ENCODE measurements at regions not wholly inside any gene's neighbourhood (a gene's known extent, or its start where the extent isn't known, plus 50 kb on each side); places are given as distances from the start of the nearest gene placed in this dataset.
"Not testable (repeated sequence)": the region's sequence is repeated elsewhere in the genome, so short reads cannot be mapped to it uniquely, and the experiment has no call there.

DNA sequence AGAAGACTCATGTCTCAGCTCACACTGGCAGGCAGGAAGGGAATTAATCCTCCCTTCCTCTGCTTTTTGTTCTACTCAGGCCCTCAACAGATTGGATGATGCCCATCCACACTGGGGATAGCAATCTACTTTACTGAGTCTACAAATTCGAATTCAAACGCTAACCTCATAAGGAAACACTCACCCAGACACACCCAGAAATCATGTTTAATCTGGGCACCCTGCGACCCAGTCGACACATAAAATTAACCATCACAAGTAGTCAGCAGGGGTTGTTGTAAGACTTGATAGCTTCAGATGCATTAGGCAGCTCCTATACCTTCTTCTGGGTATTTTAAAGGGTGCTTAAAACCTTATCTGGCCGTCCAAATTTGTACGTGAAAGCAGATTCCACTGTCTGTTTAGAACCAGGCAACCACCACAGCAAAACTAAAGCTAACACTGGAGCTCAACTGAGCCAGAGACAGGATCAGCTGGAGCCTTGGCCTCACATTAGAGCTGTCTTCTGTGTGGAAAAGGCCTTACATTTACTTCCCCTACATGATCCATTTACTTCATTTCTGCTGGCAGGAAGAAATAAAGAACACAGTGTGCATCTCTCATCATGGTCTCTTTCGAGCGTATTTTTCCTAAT is 407.3 kb upstream of the PPP2R3A start:
- DNase-seq (ENCODE audit: low read depth, low spot score): no peak

DNA sequence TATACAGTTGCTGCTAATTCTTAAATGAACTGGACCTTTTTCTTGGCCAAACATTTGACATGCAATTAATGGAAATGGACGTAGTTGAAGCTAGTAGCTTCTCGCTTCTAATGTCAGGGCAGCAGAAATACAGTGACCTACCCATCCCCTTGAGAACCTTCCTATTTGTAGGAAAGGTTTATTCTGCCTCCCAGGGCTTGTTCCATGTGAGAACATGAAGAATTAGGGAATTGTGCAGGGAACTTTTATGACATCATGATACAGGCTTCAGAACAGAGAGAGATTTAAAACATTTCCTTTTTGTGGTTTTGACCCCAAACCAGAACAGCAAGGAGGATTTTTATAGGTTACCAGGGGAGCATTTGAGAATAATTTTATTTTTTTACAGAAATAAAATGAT is 406.6 kb upstream of the PPP2R3A start:
- peak; percentile 3 for DNase-seq (ENCODE audit: low read depth, low spot score)

DNA sequence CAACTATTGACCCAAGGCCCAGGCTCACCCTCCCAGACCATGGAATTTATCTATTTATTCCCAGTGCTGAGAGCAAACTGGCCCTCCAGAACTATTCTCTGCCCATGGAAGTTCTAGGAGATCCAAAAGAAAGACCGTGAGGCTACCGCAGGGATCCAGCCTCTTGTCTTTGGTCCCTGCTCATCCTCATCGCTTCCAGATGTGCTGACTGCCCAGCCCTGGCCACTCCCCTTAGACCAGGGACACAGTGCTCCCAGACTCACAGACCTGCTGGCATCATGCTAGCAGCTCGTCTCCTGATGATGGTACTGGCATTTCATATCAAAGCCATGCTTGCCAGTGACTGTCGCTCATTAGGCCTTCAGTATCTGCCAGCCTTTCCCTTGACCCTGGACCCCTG is 405.7 kb upstream of the PPP2R3A start:
- DNase-seq (ENCODE audit: low read depth, low spot score): no peak

DNA sequence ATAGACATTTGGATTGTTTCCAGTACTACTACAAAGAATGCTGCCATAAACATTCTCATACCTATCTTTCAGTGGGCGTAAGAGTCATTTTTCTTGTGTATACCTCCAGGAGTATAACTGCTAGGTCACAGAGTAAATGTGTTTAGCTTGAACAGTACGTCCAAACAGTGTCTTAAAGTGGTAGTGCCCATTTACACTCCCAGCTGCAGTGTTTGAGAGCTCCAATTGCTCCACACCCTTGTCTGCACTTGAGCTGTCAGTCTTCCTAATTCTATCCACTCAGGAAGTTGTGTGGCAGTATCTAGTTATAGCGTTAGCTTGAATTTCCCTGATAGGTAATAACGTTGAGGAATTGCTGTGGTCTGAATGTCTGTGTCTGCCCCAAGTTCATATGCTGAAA is 404.7 kb upstream of the PPP2R3A start:
- DNase-seq (ENCODE audit: low read depth, low spot score): no peak

DNA sequence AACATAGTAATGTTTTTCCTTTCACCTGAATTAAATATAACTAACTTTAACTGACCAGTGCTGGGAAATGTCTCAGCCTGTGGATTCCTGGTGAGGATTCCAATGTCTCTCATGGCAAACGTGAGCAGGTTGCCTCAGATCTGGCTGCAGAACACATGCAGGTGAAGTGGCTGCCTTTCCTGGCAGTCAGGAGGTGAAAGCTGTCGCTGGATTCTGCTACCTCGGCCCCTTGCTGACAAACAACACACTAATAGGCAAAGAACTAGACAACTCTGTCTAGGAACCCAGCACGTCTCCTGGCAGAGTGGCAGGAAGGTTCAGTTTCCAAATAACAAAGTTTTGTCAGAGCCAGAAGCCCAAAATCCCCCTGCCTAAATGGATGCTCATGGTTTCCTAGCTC is 400.8 kb upstream of the PPP2R3A start:
- DNase-seq (ENCODE audit: low read depth, low spot score): no peak

DNA sequence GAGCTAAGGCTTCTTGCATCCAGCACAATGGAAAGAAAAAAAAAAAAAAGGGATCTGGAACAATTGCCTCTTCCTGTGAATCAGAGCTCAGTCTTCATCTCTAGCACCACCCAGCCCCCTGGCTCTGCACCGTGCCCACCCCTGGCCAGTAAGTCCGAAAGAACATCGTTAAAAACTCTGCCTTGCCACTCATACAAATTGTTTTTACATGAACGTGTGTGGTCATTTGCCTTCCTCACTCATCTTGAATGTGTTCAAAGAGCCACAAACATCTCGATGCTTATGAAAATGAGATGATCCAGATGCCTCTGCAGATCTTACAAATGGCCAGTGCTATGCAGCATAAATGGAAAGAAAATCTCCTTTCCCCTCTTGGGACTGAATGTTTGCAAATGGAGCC is 400.0 kb upstream of the PPP2R3A start:
- no peak for DNase-seq (ENCODE audit: low read depth, low spot score)

DNA sequence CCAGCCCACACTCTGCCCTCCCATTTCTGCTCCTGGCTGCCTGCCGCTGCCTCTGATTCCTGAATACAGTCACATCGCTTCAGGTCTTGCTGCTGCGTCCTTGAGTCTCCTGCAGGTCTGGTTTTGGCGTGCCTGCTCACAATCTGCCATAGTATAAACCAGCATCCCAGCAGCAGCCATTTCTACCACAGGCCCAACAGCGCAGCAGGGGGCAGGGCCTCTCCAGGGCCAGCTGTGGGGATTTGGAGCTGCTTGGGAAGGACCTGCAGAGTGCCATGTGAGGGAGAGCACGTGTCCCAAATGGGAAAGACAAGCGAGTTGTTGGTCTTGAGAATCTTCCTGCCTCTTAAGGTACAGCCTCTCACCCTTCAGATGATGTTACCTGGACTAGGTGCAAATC is 398.3 kb upstream of the PPP2R3A start:
- DNase-seq (ENCODE audit: low read depth, low spot score): no peak

DNA sequence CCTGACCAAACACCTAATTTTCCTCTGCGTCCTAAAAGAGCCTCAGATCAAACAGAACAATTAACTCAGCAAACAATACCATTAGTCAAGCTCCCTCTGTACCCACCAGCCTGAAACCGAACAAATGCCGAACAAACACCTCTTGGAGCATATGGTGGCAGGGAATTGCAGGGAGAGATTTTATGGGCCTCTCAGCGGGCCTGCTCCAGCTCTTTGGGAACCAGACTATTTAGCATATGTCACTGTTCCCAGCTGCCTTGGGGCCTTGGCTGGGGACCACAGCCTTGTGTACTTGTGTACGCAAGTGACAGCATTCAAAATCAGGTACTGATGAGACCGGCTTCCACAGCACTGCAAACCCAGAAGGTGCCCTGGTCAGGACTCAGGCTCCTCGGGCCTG is 388.8 kb upstream of the PPP2R3A start:
- no peak for DNase-seq (ENCODE audit: low read depth, low spot score)

DNA sequence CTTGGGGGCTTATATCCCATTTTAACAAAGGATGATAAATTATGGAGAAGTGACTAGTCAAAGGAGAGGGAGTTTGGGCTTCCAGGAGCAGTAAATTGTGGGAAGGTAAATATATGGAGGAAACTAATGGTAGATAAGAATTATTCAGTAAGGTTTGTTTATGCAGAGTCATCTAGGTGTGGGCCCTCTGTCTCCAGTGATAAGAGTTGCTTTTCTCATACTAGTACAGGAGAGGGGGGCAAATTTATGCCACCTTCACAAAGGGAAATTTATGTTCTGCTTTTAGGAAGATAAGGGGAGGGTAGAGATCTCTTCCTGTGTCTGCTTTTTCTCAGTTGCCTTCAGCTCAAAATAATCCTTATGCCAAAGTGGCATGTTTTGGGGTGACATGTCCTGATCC is 383.7 kb upstream of the PPP2R3A start:
- no peak for DNase-seq (ENCODE audit: low read depth, low spot score)

DNA sequence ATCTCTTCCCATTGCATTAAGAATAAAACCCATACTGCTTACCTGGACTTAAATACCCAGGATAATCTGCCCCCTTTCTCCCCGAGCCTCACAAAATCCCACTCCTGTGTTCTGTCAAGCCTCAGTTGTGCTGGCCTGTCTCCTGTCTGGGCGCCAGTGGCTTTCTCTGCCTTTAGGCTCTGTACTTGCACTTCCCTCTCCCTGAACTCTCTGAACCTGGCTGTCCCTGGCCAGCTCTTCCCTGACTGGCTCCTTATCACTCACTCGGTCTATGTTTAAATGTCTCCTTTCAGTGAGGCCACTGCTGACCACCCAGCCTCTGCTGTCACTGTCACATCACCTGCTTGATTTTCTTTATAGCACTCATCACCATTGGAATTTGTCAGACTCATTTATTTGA is 382.7 kb upstream of the PPP2R3A start:
- no peak for DNase-seq (ENCODE audit: low read depth, low spot score)

DNA sequence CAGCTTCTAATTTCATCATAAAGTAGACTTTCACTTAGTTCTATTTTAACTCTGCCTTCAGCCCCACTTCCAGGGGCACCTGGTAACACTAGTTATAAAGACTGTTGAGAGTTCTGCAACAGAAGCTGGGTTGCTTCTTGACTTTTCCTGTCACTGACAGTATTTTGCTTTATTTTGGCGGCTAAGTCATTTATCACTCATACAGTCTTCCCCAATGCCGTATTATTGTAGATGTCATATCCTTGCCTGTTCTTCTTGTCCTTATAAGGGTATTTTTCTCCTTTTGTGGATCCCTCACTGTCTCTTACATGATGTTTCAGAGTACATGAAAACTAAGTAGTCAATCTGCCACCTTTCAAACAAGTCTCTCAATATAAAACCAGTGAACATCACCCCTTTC is 369.0 kb upstream of the PPP2R3A start:
- no peak for DNase-seq (ENCODE audit: low read depth, low spot score)

DNA sequence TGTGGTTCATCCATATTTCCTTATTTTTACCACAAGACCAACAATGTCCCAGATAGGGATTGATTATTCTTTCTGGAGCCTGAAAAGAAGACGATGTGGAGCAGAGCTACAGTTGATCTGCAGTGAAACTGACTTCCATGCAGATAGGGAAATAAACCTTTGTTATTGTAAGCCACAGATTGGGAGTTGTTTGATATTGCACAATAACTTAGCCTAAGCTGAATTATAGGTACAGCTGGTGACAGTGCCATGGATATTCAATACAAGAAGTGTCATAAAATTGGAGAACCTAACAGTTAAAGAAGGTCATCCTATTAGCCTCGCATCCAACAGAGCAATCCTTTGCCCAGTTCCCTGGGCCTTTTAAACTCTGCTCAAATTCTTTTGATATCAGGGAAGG is 367.7 kb upstream of the PPP2R3A start:
- DNase-seq (ENCODE audit: low read depth, low spot score): no peak

DNA sequence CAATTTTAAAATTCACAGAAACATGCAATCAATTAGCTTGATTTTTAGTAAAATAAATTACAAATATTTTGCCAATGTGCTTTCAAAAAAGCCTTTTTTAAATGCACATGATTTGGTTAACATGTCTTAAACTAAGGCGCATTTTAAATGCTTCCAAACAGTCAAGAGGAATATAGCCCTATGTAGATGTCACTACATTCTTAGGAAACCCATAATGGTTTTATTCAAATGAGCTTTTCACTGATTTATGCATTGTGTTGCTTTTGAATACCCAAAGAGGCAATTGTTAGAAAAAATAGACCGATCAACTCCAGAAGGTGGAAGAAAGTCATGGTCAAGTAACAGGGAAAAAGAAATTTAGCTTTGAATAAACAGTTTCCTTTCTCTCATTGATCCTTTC is 366.9 kb upstream of the PPP2R3A start:
- DNase-seq (ENCODE audit: low read depth, low spot score): no peak

DNA sequence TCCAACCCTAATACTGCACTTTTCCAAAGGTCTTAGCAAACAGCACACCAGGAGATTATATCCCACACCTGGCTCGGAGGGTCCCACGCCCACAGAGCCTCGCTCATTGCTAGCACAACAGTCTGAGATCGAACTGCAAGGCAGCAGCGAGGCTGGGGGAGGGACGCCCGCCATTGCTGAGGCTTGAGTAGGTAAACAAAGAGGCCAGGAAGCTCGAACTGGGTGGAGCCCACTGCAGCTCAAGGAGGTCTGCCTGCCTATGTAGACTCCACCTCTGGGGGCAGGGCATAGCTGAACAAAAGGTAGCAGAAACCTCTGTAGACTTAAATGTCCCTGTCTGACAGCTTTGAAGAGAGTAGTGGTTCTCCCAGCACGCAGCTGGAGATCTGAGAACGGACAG is 361.0 kb upstream of the PPP2R3A start:
- not testable (repeated sequence) for DNase-seq (ENCODE audit: low read depth, low spot score)

DNA sequence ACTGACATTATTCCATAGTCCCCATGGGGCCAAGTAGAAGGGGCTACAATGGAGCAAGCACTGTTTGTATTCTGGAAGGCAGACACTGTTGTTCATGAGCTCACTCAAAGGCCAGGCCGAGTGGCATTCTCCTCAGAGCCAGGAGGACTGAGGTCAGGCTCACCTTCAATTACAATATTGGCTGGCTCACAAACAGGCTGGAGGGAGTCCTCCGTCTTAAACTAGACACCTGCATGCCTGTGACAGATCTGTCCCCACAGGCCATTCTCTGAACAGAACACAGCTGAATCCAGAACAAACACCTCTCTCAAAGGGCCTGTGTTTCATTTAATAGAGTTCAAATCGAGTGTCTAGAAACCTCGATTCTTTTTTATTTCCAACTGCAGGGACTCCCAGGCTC is 347.4 kb upstream of the PPP2R3A start:
- DNase-seq (ENCODE audit: low read depth, low spot score): no peak

DNA sequence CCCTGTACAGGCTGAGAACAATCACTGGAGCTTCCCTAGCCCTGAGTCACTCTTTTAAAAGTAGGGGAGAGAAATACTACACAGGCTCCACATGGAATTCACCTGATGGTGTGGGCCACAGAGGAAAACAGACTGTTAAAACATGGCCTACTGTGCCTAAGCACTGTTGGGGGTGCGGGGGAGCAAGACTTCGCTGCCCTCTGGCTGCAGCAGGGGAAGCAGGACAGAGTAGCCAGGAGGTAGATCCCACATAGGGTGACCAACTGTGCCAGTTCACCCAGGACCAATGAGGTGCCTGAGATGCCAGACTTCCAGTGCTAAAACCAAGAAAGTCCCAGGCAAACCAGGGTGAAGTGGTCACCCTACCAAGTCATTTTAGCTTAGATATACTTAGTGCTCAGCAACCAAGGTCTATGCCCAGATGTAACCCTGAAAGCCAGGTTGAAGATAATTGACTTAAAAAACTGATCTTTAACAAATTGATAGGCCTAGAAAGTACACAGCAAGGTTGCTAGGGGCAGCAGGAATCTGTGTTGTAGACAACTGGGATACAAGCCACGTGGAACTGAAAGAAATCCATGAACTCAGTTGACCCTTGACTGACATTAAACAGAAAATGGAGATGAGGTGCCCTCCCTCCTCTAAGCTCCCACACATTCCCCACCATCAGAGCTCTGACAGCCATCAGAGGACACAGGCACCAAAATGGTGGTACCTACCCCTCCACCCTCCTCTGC is 344.2 kb upstream of the PPP2R3A start:
- no peak for DNase-seq (ENCODE audit: low read depth, low spot score)

DNA sequence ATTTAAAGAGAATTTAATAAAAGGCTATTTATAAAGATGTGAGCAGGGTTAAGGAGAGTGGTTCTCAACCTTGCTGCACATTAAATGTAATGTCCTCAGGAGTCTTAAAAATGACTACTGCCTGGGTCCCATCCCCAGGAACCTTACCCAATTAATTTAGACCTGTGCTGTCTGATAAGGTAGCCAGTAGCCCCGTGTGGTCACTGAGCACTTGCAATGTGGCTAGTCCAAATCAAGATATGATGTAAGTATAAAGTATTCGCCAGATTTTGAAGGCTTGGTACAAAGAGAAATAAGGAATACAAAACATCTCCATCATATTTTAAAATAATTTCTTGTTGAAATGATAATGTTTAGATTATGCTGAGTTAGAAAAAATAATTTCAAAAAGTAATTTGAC is 343.3 kb upstream of the PPP2R3A start:
- no peak for DNase-seq (ENCODE audit: low read depth, low spot score)

DNA sequence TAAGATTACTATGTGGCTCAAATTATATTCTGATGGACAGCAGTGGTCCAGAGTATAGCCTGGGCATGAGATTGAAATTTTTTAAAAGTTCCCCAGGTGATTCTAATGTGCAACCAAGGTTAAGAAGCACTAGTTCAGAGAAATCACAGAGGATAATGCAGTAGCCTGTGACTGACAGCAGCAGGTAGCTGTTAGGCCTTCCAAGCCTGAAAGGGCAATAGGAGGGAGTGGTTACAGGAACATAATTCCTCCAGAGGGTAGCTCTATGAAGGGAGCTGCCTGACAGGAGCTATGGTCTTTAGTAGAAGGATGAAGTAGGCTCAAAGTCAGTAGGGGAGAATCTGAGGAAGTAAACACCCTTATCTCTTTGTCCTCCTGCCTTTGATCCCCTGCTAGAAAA is 342.9 kb upstream of the PPP2R3A start:
- DNase-seq (ENCODE audit: low read depth, low spot score): no peak

DNA sequence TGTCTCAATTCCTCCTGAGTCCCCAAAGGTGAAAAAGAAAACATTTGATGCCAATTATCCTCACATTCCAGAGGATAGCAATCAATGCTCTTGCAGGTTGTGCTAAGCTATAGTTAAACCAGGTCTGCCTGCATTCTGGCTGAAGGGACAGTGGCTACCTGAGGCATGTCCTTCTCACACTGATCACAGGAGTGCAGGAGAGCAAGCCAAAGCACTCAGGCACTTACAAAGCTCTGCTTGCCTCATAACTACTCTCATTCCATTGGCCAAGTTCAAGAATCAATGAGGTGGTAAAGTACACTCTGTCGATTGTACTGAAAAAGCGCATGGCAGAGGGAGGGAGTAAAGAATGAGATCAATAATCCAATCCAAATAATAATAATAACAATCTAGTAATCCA is 342.0 kb upstream of the PPP2R3A start:
- no peak for DNase-seq (ENCODE audit: low read depth, low spot score)

DNA sequence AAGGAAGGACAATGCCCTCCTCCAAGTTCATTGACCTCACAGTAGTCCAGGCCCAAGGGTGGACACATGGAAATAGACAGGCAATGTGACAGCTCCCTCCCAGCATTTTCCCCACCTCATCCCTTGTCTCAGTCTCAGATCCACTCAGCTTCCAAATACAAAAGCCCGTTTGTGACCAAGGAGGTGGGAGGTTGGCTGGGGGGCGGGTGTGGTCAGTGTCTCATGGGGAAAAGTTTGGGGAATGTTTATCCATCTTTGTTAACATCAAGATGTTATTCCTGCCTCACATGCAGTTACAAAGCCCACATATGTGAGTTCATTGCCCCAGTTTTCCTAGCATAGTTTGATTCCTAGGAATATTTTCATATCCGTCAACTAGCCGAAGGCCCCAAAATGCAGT is 338.5 kb upstream of the PPP2R3A start:
- DNase-seq (ENCODE audit: low read depth, low spot score): no peak

DNA sequence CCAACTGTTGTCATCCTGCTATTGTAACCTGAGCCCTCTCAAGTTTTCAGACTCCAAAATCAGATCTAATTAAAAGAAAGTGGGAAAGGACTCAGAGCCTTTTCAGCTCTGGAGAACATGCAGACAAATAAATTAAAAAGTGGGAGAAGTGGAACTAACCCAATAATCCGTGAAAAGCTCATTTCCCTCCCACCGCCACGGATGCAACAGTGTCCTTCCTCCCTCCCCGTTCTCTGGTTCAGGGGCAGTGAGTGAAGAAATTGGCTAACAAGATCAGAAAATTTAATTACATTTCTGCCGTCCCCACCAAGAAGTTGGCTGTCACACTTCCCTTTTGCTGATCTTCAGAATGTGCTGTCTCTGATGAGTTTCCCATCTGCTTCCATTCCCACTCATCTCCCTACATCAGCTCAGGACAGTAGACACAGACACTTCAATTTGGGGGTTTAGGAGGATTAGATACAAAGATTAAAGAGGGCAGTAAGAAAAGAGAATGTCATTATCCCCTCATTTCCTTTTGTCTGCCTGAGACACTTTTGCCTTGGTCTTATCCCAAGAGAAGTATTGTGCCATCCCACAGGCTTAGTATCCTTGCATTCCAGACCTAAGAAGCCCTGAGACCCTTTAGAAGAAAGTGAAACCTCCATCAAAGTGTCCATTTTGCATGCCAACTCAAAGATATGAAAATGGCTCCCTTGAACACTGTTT is 335.7 kb upstream of the PPP2R3A start:
- DNase-seq (ENCODE audit: low read depth, low spot score): no peak

DNA sequence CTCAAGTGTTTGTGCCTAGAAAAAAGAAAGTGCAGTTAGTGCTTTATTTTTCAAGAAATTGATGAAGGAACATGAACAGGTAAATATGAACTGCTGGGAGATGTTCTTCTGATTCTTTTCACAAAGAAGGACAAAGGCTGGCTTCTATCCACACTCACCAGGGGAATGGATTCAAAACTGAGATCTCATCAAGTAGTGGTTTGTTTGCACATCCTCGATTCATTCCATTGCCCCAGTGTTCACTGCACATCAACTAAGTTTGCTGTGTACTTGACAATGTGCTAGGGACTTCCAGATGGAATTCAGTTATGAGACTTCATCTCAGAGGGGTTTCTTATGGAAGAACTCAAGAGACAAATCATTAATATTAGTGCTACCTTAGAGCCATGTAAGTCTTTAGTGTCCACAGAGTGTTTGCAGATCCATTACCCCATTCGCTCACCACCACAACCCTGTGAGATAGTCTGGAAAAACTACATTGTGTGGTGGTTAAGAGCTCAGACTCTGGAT is 332.9 kb upstream of the PPP2R3A start:
- DNase-seq (ENCODE audit: low read depth, low spot score): no peak

DNA sequence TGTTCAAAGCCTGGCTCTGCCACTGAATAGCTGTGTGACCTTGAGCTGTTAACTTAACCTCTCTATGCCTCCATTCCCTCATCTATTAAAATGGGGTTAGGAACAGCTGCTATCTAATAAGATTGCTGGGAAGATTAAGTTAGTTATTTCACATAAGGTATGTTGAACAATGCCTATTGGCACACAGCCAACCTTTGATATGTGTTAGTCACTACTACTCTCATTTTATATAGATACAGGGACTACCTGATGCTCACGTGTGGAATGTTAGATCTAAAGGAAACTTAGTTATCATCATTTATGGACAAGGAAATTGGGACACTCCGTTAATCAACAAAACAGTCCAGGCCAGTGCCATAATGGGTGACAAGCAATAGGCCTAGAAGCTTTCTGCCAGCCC is 332.4 kb upstream of the PPP2R3A start:
- no peak for DNase-seq (ENCODE audit: low read depth, low spot score)

All from astrocyte of the hippocampus (primary cell).